ENCODE measurements at regions not wholly inside any gene's neighbourhood (a gene's known extent, or its start where the extent isn't known, plus 50 kb on each side); places are given as distances from the start of the nearest gene placed in this dataset.

GRCh38 chr3:155029941-155030340 lies 50.2 kb upstream of the MME start:
- no peaks in the 10 kb centered on the region for H3K36me3 ChIP-seq
- no peaks in the 10 kb centered on the region for H3K9me3 ChIP-seq (ENCODE audit: severe bottlenecking)
- no peak overlapping the region for H3K27ac ChIP-seq
- no peak for DNase-seq
- no peaks in the 10 kb centered on the region for H3K27me3 ChIP-seq (ENCODE audit: insufficient read depth, low read depth, severe bottlenecking)
- H3K4me3 ChIP-seq (ENCODE audit: low read depth, low read length) = no peak overlapping the region
- no peak for TF ChIP-seq CTCF (IDR thresholded peaks at IDR 0.05; ENCODE audit: low read depth, low read length)

DNA sequence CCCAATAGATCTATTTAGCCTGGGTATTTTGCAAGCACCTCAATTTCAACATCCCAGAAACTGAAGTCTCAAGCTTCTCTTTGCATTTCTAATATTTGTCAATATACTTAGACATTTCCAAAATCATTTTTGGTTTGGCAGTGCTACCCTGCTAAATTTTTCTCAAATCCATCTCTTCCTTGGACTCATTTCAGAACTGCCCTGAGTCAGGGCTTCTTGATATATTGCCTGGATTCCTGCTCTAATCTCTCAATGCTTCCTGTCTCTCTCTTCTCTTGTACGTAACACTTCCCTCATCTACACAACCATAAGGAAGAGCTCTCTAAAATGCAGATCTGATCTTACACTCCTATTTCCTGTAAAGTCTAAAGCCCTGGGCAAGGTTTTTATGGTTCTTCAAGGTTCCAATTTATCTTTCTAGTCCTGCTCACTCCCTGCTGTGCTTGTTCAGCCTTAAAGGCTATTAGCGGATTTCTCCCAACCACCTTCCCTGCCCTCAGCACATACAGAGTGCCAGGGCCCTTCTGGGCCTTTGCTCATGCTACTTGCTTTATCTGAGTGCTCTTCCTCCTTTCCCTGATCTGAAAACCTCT lies 53.0 kb upstream of the MME start:
- DNase-seq = peak; percentile 68
- Histone ChIP-seq H3K9me3 (ENCODE audit: severe bottlenecking) (no peaks in the 10 kb centered on the region), H3K4me3 (ENCODE audit: low read depth, low read length) (no peak overlapping the region), H3K27me3 (ENCODE audit: insufficient read depth, low read depth, severe bottlenecking) (no peaks in the 10 kb centered on the region), H3K27ac (no peak overlapping the region; the same call in 1 of the 2 replicates), H3K36me3 (no peaks in the 10 kb centered on the region)
- TF ChIP-seq CTCF (IDR thresholded peaks at IDR 0.05; ENCODE audit: low read depth, low read length) = no peak

- Histone ChIP-seq H3K27me3 (ENCODE audit: insufficient read depth, low read depth, severe bottlenecking) (no peaks in the 10 kb centered on the region), H3K9me3 (ENCODE audit: severe bottlenecking) (no peaks in the 10 kb centered on the region), H3K36me3 (no peaks in the 10 kb centered on the region), H3K27ac (no peak overlapping the region), H3K4me3 (ENCODE audit: low read depth, low read length) (no peak overlapping the region)
- DNase-seq = no peak
- no peak for TF ChIP-seq CTCF (IDR thresholded peaks at IDR 0.05; ENCODE audit: low read depth, low read length)
Observed at GRCh38 chr3:155024006-155024638, 56.0 kb upstream of the MME start.

DNA sequence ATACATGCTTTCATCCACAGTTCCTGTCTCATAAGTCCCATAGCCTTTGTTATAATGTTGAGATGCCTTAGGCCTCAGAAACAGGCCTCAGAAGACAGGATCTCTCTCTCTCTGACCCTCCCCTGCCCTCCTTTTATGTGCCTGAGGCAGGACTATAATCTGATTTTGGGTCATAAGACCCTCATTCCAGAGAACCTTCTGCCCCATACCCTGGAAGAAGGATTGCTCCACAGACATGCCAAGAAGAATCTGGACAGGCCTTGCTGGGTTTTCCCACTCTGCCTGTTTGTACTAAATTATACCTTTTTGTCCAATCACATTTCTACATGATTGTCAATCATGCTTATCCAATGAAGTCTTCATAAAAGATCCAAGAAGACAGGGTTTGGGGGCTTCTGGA lies 57.2 kb upstream of the MME start:
- H3K4me3 ChIP-seq (ENCODE audit: low read depth, low read length) = no peak overlapping the region
- TF ChIP-seq CTCF (IDR thresholded peaks at IDR 0.05; ENCODE audit: low read depth, low read length) = no peak
- no peak overlapping the region for H3K27ac ChIP-seq
- no peaks in the 10 kb centered on the region for H3K36me3 ChIP-seq
- DNase-seq = no peak
- H3K9me3 ChIP-seq (ENCODE audit: severe bottlenecking) = no peaks in the 10 kb centered on the region
- no peaks in the 10 kb centered on the region for H3K27me3 ChIP-seq (ENCODE audit: insufficient read depth, low read depth, severe bottlenecking)

DNA sequence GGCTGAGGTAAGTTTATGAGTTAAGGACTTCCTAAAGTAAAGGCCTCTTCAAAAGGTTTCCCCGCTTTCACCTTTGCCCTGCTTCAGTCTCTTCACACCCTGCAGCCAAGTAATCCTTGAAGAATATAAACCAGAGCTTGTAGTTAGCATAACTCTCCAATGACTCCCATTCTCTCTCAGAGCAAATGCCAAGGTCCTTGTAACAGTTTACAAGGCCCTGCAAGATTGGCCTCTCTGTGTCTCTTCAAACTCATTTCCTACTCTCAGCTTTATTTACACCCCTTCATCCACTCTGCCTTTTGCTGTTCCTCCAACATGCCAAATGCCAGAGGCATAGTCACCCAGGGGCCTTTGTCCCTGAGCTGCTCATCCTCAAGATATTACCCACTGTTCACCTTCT lies 60.5 kb upstream of the MME start:
- Histone ChIP-seq H3K27ac (no peak overlapping the region), H3K4me3 (ENCODE audit: low read depth, low read length) (no peak overlapping the region), H3K9me3 (ENCODE audit: severe bottlenecking) (no peaks in the 10 kb centered on the region), H3K36me3 (no peaks in the 10 kb centered on the region), H3K27me3 (ENCODE audit: insufficient read depth, low read depth, severe bottlenecking) (no peaks in the 10 kb centered on the region)
- TF ChIP-seq CTCF (IDR thresholded peaks at IDR 0.05; ENCODE audit: low read depth, low read length) = no peak
- DNase-seq = no peak
